ENCODE measurements at regions not wholly inside any gene's neighbourhood (a gene's known extent, or its start where the extent isn't known, plus 50 kb on each side); places are given as distances from the start of the nearest gene placed in this dataset.
"Not testable (repeated sequence)": the region's sequence is repeated elsewhere in the genome, so short reads cannot be mapped to it uniquely, and the experiment has no call there.

DNA sequence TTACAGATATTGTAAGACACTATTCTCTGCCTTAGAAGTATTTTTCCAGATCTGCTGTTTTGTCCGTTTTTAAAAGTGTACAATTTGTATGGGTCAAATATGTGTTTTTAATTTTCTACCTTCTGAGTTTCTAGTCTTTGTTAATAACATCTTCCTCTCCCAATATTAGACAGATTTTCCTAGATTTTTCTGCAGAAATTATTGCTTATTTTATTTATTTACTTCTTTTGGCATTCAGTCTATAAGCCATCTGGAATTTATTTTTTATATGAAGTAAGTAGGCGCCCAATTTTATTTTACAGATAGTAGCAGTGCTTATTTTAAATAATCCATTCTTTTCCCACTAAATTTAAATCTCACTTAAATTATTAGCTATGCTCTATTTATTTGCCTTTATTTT, 103.1 kb upstream of the PLEKHG1 start:
- DNase-seq (ENCODE audit: low spot score), result no peak

DNA sequence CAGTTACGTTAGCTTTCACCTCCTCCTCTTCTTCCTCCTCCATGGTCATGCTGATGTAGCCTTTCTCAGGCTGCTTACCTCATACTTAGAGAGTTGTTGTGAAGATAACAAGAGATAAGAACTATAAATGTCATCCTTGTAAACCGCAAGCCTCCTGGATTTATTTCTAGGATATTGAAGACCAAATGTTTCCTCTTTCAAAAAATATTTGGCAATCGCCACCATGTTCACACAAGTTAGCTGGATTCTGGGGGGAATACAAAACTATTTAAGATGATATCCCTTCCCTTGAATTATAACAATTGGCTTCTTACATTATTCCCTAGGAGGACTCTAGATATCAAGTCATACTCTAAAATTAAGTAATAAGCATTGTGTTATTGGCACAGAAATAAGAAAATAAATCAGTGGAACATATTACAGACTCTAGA, 99.8 kb upstream of the PLEKHG1 start:
- no peak for DNase-seq (ENCODE audit: low spot score)

- not testable (repeated sequence) for DNase-seq (ENCODE audit: low spot score)
These were observed 99.1 kb upstream of the PLEKHG1 start for GRCh38 chr6:150500568-150500967.

DNA sequence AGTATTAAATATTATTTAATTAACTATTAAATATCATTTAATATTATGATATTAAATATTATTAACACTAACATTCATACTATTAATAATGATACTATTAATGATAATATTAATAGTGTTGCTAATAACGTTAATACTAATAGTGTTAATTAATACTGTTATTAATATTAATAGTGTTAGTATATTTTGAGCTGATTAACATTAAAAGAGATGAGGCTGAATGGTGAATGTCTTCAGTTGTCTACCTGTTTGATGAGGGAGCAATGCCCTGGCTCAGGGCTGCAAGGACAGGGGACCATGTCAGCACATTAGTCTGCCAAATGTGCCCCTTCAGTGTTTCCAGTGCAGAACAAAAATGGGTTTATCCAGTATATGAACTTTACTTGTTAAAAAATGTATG, 96.6 kb upstream of the PLEKHG1 start:
- DNase-seq (ENCODE audit: low spot score), result no peak

GRCh38 chr6:150503586-150504339, 95.9 kb upstream of the PLEKHG1 start:
- no peak for DNase-seq (ENCODE audit: low spot score)

DNA sequence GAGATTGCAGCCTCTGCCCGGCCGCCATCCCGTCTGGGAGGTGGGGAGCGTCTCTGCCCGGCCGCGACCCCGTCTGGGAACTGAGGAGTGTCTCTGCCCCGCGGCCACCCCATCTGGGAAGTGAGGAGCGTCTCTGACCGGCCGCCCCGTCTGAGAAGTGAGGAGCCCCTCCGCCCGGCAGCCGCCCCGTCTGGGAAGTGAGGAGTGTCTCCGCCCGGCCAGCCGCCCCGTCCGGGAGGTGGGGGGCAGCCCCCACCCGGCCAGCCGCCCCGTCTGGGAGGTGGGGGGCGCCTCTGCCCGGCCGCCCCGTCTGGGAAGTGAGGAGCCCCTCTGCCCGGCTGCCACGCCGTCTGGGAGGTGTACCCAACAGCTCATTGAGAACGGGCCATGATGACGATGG, 92.3 kb upstream of the PLEKHG1 start:
- DNase-seq (ENCODE audit: low spot score), result not testable (repeated sequence)

DNA sequence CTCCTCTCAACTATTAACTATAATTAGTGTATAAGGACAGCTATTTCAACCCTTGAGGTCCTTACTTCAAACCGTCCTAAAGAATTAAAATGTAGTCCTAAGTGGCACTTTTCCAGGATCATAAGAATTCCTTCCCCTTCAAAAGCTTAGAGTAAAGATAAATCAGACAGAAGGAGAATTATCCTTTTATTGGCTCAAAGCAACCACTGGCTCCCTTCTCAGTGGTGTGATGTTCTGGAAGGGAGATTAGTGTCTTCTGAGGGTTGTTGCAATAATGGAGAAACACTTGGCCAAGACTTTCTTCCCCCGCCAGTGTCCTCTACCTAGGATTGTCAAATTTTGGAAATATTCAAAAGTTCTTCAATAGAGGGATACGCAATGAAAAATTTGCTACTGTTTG, 89.1 kb upstream of the PLEKHG1 start:
- DNase-seq (ENCODE audit: low spot score), result no peak

DNA sequence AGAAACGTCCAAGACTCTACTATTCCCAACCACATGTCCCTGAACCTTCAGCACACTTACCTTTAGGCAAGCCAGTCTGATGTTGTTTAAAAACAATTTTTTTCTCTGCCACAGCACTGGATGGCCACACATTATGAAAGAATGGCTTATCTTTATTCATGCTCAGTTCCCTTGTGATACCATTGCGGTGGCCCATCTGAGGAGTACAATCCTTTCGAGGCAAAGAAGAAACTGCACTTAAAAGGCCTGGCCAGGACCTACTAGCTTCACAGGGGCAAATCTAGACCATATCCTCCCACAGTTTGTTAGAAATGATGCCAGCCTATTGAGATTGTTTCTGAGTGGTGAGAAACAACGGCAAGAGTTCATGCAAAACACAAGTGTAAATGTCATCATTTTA, 88.4 kb upstream of the PLEKHG1 start:
- DNase-seq (ENCODE audit: low spot score), result no peak

- DNase-seq (ENCODE audit: low spot score), result no peak
These were observed 84.8 kb upstream of the PLEKHG1 start for GRCh38 chr6:150514806-150515380.

DNA sequence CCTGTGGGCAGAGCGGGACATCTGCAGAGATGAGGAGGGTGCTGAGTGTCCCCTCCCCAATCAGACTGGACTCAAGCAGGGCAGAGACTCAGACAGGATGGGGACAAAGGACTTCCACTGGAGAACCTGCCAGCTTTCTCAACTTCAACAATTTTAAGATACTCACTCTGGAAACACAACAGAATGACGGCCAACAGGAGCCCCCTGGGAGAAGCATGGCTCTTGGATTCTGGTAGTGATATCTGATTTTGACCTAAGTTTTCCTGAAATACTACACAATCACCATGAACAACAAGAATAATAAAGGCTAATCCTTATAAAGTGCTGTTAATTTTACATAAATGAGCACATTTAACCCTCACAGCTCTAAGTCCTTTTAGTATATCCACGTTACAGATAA, 83.5 kb upstream of the PLEKHG1 start:
- no peak for DNase-seq (ENCODE audit: low spot score)

- DNase-seq (ENCODE audit: low spot score), result no peak
These were observed 82.5 kb upstream of the PLEKHG1 start for GRCh38 chr6:150517175-150517574.

- no peak for DNase-seq (ENCODE audit: low spot score)
These were observed 78.2 kb upstream of the PLEKHG1 start for GRCh38 chr6:150521482-150521881.

- DNase-seq (ENCODE audit: low spot score), result not testable (repeated sequence)
These were observed 76.5 kb upstream of the PLEKHG1 start for GRCh38 chr6:150523216-150523615.

DNA sequence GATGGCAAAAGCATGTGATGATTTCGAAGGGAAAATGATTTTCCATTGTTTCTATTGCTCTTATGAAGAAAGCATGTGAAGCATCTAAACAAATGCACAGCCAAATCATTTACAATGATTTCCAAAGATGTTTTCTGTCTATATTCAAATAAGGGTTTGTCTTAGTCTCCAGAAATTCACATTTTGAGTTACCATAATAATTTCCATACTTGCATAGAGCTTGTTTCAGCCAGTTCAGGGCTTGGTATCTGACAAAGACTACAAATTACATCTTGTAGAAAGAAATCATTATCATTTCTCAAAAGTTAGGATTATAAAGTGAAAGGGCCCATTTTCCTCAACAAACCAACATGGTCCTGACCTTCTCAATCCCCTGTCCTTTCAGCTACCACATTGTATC, 74.4 kb upstream of the PLEKHG1 start:
- no peak for DNase-seq (ENCODE audit: low spot score)

GRCh38 chr6:150527100-150527499, 72.6 kb upstream of the PLEKHG1 start:
- DNase-seq (ENCODE audit: low spot score), result no peak

DNA sequence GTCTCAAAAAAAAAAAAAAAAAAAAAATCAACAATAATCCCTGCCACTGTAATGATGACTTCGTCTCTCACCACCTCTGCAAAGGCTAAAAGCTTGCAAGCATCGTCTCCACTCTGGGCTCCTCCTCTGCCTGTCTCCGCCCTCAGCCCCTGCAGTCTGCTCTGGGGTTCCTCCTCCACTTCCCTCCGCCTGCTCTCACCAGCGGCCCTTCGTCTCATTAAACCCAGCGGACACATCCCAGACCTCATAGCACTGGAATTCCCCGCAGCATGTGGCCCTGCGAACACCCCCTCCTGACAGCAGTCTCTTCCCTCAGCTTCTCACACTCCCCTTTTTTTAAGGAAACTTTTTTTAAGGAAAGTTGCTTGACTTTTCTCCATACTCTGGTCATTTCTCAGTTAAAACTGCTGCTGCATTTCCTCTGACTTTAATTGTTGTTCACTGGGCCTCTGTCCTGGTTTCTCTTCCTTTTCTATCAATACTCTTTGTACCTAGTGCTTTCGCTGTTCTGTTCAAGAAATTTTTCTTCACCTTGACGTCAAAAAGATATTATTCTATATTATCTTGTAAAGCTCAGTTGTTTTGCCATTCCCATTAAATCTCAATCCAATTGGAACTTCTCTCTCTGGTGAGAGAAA, 70.9 kb upstream of the PLEKHG1 start:
- no peak for DNase-seq (ENCODE audit: low spot score)

GRCh38 chr6:150529646-150530045, 70.0 kb upstream of the PLEKHG1 start:
- DNase-seq (ENCODE audit: low spot score), result no peak

GRCh38 chr6:150531957-150532356, 67.7 kb upstream of the PLEKHG1 start:
- no peak for DNase-seq (ENCODE audit: low spot score)

DNA sequence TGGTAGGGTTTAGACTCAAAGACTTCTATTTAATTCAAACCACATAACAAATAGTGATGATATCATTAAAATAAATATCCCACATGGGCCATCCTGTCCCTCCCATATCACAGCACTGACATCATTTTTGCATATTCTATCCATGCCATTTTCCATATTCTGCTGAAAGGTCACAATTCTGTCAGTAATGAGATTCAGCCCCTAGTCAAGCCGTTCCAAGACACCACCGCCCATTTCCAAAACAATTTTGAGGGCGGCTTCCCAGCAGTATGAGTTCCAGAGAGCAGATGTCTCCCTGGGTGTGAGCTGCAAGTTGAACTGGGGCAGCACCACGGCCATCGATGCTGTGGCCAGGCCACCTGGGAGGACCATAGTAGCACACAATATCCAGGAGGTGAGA, 65.1 kb upstream of the PLEKHG1 start:
- no peak for DNase-seq (ENCODE audit: low spot score)

DNA sequence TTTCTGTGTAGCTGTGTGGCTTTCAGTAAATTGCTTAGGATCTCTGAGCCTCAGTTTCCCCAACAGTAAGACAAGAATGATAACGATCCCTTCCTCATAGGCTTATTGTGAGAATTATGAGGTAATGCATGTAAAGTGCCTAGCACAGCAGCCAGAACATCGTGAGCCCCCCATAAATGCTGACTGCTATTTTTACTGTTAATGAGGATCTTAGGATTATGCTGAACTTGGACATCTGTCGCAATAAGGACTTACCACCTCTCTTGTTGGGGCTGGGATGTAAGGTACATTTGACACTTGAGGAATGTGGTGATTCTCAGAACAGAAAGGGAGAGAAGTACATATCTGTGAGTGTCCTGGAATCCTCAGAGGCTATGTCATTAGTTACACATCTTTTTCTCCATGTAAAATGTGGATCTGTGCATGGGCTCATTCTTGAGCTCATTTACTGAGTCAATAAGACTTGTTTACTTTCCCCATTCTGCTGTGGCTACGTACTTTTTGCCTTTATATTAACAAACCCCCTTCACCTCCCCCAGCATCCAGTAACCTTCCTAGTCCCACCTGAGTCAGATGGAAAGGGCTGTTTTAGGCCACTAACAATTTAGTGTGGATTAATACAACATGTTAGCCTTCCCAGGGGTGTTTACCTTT, 64.4 kb upstream of the PLEKHG1 start:
- DNase-seq (ENCODE audit: low spot score), result no peak

- no peak for DNase-seq (ENCODE audit: low spot score)
These were observed 63.9 kb upstream of the PLEKHG1 start for GRCh38 chr6:150535818-150536220.

- DNase-seq (ENCODE audit: low spot score), result no peak
These were observed 62.9 kb upstream of the PLEKHG1 start for GRCh38 chr6:150536835-150537234.

DNA sequence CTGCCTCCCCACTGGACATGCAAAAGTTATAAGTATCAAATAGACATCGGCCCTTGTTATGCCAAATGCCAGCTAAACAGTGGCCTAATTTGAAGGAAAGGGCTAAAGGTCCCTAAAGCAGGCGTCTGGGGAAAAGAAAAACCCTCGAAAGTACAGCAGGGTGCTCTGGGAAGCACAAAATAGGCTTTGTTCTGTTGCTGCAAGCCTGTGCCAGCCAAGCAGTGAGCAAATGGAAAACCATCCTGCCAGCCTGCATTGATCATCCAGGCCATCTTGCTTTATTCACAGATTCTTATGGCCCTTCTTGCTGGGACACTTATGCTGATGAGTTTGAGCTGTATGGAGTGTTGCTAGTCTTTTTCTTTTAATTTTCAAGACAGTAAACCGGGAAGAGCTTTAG, 62.2 kb upstream of the PLEKHG1 start:
- peak; percentile 21 for DNase-seq (ENCODE audit: low spot score)

Measured in putamen (tissue), 1 donor.